Neural cell (in vitro differentiated cells): ENCODE measurements at regions not wholly inside any gene's neighbourhood (a gene's known extent, or its start where the extent isn't known, plus 50 kb on each side); places are given as distances from the start of the nearest gene placed in this dataset.

Source experiments
- EP300 ChIP-seq: fragments of 450-650 bp; conservative IDR thresholded peaks from 2 replicates; pipeline ENCODE4 v1.6.1; 2014; ENCODE audit warnings: antibody characterized with exemption, mild to moderate bottlenecking, moderate library complexity; ENCODE audit not compliant: poor library complexity, severe bottlenecking
- TAF1 ChIP-seq: IDR thresholded peaks from 2 replicates; pipeline ENCODE4 v1.6.1; 2012; ENCODE audit warnings: low read depth
- TF ChIP-seq, protein P1 (sequence below): fragments of 450-650 bp; IDR thresholded peaks from 2 replicates; pipeline ENCODE4 v1.5.1; 2014; ENCODE audit warnings: antibody characterized with exemption, mild to moderate bottlenecking, moderate library complexity; ENCODE audit not compliant: poor library complexity, severe bottlenecking

DNA sequence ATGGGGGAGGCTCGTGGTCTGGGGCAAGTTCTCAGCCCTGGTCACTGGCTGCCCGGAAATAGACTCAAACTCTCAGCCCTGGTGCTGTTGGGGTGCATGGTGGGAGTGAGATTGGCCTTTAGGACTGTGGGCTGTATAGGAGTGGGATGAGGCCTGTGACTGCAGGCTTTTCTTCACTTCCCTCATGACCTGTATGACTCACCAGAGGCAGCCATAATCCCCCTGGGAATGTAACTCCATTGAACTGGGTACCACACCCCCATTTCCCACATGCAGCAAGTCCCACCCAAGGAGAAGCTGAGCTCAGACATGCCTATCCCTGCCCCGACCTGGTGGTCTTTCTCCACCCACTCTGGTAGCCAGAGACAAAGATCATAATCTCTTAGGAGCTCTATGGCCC is 177.7 kb upstream of the OSR1 start:
- no peak for TF ChIP-seq TAF1
- TF ChIP-seq, protein P1, sequence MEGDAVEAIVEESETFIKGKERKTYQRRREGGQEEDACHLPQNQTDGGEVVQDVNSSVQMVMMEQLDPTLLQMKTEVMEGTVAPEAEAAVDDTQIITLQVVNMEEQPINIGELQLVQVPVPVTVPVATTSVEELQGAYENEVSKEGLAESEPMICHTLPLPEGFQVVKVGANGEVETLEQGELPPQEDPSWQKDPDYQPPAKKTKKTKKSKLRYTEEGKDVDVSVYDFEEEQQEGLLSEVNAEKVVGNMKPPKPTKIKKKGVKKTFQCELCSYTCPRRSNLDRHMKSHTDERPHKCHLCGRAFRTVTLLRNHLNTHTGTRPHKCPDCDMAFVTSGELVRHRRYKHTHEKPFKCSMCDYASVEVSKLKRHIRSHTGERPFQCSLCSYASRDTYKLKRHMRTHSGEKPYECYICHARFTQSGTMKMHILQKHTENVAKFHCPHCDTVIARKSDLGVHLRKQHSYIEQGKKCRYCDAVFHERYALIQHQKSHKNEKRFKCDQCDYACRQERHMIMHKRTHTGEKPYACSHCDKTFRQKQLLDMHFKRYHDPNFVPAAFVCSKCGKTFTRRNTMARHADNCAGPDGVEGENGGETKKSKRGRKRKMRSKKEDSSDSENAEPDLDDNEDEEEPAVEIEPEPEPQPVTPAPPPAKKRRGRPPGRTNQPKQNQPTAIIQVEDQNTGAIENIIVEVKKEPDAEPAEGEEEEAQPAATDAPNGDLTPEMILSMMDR = no peak
- TF ChIP-seq EP300 = no peak
